CD1c-positive myeloid dendritic cell (primary cell): ENCODE measurements at regions not wholly inside any gene's neighbourhood (a gene's known extent, or its start where the extent isn't known, plus 50 kb on each side); places are given as distances from the start of the nearest gene placed in this dataset.

ENCODE experiments used
- DNase-seq: peaks from one replicate; pipeline ENCODE4 v3.0.0-alpha.2; 2016; ENCODE audit errors: extremely low spot score

DNA sequence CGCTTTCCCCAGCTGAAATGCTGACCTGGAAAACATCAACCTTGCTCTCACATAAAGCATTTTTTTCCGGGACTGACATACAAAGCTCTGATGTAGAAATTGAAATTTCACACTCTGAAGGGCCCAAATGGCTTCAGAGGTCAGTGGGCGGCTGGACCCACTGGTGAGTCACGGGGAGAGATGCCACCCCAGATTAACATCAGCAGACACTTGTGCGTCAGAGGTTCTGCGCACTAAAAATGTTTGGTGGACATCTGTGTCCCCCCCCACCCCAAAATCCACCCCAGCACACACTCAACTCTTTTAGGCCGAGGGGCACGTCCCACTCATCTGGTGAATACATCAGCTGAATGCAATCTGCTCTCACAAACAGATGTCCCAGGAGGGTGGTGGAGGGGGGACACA, 208.9 kb downstream of the ASB1 start:
- no peak for DNase-seq

- no peak for DNase-seq
Observed at GRCh38 chr2:238636269-238637073, 209.7 kb downstream of the ASB1 start.

DNA sequence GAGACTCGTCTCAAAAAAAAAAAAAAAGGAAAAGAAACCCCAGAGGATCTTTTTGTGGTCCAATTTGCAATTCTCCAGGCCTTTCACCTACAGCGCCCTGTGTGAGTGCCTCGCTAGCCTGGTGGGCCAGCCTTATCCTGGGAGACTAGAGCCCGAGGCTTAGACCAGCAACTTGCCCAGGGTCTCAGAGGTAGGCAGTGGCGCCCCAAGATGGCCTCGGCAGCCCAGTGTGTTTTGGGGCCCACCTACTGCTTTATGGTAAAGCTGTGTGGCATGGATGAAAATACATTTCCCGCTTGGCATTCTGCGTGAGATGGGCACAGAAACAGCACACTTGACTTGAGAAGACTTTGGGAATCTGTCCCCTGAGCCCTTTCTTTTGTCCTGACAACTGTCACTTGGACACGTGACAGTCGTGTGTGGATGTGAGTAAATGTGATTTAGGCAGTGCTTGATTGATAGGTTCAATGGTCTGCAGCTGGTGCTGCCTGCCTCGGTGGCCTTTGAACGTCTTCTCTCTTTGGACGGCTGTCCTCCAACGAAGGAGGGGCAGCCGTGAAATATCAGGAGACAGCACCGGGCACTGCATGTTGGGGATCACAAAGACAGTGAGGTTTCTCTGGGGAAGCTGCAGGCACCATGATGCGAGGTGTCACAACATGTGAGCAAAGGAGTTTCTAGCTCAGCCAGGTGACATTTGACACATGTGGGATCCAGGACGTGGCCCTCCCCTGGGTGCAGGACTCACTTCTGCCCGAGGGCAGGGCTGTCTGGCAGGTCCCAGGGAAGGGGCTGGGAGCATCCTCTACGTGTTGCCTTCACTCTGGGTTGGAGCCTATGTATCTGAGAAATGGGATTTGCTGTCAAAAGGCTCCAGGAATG, 209.5 kb upstream of the TWIST2 start:
- no peak for DNase-seq

- DNase-seq, result no peak
Observed at GRCh38 chr2:238638982-238639628, 208.8 kb upstream of the TWIST2 start.

GRCh38 chr2:238640486-238640885, 207.4 kb upstream of the TWIST2 start:
- DNase-seq, result no peak

- no peak for DNase-seq
Observed at GRCh38 chr2:238642973-238643372, 204.9 kb upstream of the TWIST2 start.

- no peak for DNase-seq
Observed at GRCh38 chr2:238643400-238643907, 204.4 kb upstream of the TWIST2 start.

DNA sequence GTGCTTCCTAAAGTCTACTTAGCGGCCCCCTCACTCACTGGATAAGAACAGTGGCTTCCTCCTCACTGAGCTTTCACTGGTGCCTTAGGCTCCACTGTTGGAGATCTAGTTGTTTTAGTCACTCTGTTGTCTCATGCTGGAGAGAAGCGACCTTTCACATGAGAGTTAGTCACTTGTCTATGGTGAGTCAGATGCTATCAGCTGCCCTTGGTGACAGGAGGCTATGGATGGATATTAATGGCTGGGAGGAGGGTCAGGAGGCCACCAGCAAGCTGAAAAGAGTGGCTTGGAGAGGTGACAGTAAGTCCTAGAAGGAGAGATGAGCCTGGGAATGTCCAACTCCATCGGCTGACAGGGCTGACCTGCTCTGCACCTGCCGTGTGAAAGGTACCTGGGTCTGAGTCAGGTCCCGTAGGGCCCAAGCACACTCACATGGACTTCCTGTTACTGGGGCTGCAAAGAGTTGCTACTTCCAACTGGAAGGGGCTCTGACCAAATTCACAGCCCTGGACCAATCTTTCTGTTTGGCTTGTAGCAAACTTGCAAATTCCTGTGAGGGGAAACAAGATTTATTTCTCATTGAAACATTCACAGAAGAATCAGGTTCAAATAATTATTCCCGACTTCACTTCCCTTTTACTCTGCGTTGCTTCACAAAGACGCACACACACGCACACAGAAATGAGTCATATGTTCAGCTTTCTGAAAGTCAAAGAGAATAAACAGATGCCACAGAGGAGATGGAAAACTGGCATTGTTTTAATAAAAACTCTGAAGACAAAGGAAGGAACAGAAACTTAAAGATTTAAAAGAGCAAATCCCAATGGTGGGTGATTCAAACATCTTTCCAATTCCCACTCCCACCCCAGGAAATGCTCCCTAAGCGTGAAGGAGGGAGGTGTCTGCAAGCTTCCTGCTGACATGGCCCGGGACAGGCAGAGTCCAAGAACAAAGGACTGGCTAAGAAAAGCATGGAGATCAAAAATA, 203.5 kb upstream of the TWIST2 start:
- DNase-seq, result peak; percentile 38

DNA sequence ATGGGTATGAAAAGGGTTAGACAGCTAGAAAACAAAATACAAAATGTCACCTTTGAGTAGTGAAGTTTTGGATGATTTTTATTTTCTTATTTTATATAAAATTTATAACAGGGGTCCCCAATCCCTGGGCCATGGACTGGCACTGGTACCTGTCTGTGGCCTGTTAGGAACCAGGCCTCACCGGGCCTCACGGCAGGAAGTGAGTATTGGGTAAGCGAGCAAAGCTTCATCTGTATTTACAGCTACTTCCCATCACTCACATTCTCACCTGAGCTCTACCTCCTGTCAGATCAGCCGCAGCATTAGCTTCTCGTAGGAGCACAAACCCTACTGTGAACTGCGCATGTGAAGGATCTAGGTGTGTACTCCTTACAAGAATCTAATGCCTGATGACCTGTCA, 202.8 kb upstream of the TWIST2 start:
- DNase-seq, result no peak

- DNase-seq, result no peak
Observed at GRCh38 chr2:238645716-238646115, 202.2 kb upstream of the TWIST2 start.

GRCh38 chr2:238646281-238646680, 201.6 kb upstream of the TWIST2 start:
- no peak for DNase-seq

- DNase-seq, result no peak
Observed at GRCh38 chr2:238646803-238647202, 201.1 kb upstream of the TWIST2 start.

DNA sequence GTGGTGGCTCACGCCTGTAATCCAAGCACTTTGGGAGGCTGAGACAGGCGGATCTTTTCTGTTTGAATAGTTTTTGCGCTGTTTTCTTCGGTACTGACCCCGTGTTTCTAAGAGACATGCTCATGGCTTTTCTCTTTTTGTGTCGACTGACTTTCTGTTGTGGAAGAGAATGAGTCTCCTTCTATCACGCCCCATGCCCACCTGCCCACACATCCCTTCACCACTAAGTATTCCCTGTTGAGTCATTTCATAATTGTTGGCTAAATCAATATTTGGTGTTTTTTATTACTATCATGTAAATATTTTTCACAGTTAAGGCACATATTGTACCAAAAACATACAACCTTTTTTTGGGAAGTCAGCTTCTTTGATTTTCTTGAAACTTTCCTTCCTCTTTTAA, 198.8 kb upstream of the TWIST2 start:
- DNase-seq, result no peak

DNA sequence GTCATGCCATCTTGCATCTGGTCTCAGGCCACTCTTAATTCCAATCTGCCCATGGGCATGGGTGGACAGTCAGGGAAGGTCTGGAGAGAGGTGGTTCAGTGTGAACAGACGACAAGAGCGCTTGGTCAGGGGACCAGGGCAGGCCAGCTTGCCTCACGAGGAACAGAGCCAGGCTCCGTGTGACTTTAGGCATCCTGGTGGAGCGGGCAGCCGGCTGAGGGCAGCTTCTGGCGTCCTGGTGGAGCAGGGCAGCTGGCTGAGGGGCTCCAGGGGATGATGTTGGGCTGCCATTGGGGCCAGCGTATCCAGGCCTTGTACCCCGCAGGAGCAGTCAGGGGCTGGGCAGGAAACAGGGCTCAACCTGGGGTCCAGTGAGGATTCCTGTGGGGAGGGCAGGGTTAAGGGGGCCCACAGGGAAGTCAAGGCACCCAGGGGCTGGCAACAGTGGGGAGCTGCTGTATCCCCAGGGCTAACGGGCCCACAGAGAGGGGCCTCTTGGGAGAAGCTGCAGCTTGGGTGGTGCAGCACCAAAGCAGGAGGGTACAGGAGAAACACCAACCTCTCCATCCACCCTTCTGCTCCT, 197.9 kb upstream of the TWIST2 start:
- no peak for DNase-seq

DNA sequence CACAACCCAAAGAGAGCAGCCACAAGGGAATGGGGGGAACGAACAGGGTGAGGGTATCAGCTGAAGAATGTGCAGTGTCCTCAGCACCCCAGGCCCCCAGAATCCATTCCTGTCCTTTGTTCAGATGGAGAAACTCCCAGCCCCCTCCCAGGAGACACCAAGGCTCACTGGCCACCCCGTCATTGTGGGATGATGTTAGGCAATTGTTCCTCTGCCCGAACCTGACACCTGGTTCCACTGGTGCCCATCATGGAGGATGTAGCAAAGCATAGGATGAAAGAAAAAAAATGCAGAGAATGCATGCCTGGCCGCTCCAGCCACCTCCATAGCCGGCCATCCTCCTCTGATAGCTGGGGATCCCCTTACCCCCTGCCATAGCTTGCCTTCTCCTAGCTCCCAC, 197.3 kb upstream of the TWIST2 start:
- no peak for DNase-seq

- DNase-seq, result no peak
Observed at GRCh38 chr2:238651306-238652052, 196.4 kb upstream of the TWIST2 start.

DNA sequence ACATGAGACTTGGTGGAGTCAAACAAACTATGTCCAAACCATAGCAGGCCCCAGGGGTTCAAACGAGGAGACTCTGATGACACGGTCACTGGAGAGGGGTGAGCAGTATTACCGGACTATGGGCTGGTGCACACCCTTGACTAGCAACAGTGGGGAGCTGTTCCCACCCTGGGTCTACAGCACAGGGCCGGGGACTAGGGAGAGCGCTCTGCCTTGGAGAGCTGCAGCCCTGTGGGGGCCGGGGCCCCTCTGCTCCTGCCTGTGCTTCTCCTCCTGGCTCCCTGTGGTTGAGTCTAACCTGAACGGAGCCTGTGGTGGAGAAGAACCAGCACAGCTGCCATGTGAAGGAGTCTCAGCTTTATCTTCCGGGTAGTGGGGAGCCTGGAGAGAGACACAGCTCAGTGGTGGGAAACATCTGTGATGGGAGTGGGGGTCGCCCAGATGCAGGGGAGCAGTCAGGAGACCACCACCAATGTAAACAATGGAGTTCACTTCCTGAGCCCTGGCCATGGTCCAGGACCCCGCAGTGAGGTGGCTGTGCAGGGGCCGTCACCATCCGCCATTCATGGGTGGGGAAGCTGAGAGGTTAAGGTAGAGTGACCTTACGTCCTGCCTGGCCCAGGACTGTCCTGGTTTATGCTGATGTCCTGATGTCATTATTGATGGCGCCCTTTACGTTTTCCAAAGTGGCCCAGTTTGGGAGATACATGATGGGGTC, 195.7 kb upstream of the TWIST2 start:
- no peak for DNase-seq

DNA sequence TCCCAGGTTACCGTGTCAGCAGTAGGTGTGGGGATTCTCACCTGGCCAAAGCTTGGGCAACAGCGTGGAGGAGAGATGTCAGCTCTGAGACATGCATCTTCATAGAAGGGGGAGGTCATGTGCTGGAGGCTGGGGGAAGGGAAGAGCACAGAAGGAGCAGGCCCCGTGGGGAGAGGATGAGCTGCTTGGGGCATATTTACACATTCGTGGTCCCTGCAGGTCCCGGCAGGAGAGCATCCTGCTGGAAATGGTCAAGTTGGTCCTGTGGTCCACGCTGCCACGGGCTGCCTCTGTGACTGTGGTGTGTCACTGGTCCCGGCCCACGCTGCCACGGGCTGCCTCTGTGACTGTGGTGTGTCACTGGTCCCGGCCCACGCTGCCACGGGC, 195.1 kb upstream of the TWIST2 start:
- DNase-seq, result no peak

- DNase-seq, result no peak
Observed at GRCh38 chr2:238653431-238654109, 194.3 kb upstream of the TWIST2 start.
